ENCODE measurements at regions not wholly inside any gene's neighbourhood (a gene's known extent, or its start where the extent isn't known, plus 50 kb on each side); places are given as distances from the start of the nearest gene placed in this dataset.

- no peak for TF ChIP-seq EZH2 (IDR thresholded peaks at IDR 0.05; ENCODE audit: insufficient read depth, poor library complexity, severe bottlenecking)
- no peak for TF ChIP-seq EZH2phosphoT487 (IDR thresholded peaks at IDR 0.05; ENCODE audit: insufficient read depth, low read depth)
Observed at GRCh38 chr12:73973486-73973885, 564.1 kb upstream of the ATXN7L3B start.

All from GM23248 (cell line).